SK-N-SH (cell line): ENCODE measurements at regions not wholly inside any gene's neighbourhood (a gene's known extent, or its start where the extent isn't known, plus 50 kb on each side); places are given as distances from the start of the nearest gene placed in this dataset.

ENCODE experiments used
- CHD2 ChIP-seq: fragments of 150-350 bp; IDR thresholded peaks from 2 replicates; pipeline ENCODE4 v1.6.1; 2018; ENCODE audit warnings: low read length; ENCODE audit not compliant: partially characterized antibody
- CTCF ChIP-seq: fragments of 200-600 bp; sonication (generic); IDR thresholded peaks from 2 replicates; pipeline ENCODE4 v1.6.1; 2017; ENCODE audit warnings: antibody characterized with exemption, mild to moderate bottlenecking, moderate library complexity
- NRF1 ChIP-seq: IDR thresholded peaks from 2 replicates; pipeline ENCODE4 v1.6.1; 2012; ENCODE audit warnings: low read depth, mild to moderate bottlenecking, low read length

- TF ChIP-seq CTCF (no peak), CHD2 (no peak), NRF1 (no peak)
Observed at GRCh38 chr12:125408718-125409117, 343.5 kb downstream of the AACS start.
